GM19397 (cell line): ENCODE measurements at regions not wholly inside any gene's neighbourhood (a gene's known extent, or its start where the extent isn't known, plus 50 kb on each side); places are given as distances from the start of the nearest gene placed in this dataset.

Experiments used
- ATAC-seq: cut with Tn5 transposase; IDR thresholded peaks from one replicate; pipeline ENCODE4 v1.9.1; 2021; ENCODE audit warnings: mild to moderate bottlenecking, moderate library complexity; ENCODE audit not compliant: unreplicated experiment

GRCh38 chrX:720250-720649, 89.7 kb downstream of the SHOX start:
- no peak for ATAC-seq

- no peak for ATAC-seq
These were observed 85.5 kb downstream of the SHOX start for GRCh38 chrX:716136-716535.

- ATAC-seq, result no peak
These were observed 83.5 kb downstream of the SHOX start for GRCh38 chrX:714131-714530.
